Parathyroid adenoma (tissue), 2 donors: ENCODE measurements at regions not wholly inside any gene's neighbourhood (a gene's known extent, or its start where the extent isn't known, plus 50 kb on each side); places are given as distances from the start of the nearest gene placed in this dataset.

Source experiments
- H2AFZ ChIP-seq: fragments of 300-600 bp; sonication (generic); one replicate; pipeline ENCODE4 v1.7.0; 2017; ENCODE audit warnings: antibody characterized with exemption, mild to moderate bottlenecking
- H3K27ac ChIP-seq: fragments of 300-600 bp; sonication (generic); one replicate; pipeline ENCODE4 v1.7.0; 2017
- H3K27me3 ChIP-seq: fragments of 300-600 bp; sonication (generic); one replicate; pipeline ENCODE4 v1.7.0; 2017; ENCODE audit warnings: low read length; ENCODE audit not compliant: control insufficient read depth, insufficient read depth
- H3K36me3 ChIP-seq: fragments of 300-600 bp; sonication (generic); one replicate; pipeline ENCODE4 v1.7.0; 2017; ENCODE audit warnings: low read length; ENCODE audit not compliant: control insufficient read depth, insufficient read depth
- H3K4me1 ChIP-seq: fragments of 300-600 bp; sonication (generic); one replicate; pipeline ENCODE4 v1.7.0; 2017; ENCODE audit warnings: control low read depth
- H3K4me2 ChIP-seq: fragments of 300-600 bp; sonication (generic); one replicate; pipeline ENCODE4 v1.7.0; 2017; ENCODE audit warnings: low read length
- H3K4me3 ChIP-seq: fragments of 300-600 bp; sonication (generic); one replicate; pipeline ENCODE4 v1.7.0; 2017; ENCODE audit warnings: low read depth, low read length
- H3K79me2 ChIP-seq: fragments of 300-600 bp; sonication (generic); one replicate; pipeline ENCODE4 v1.7.0; 2017; ENCODE audit warnings: control low read depth
- H3K9ac ChIP-seq: fragments of 300-600 bp; sonication (generic); one replicate; pipeline ENCODE4 v1.7.0; 2017; ENCODE audit warnings: mild to moderate bottlenecking
- H3K9me3 ChIP-seq: fragments of 300-600 bp; sonication (generic); one replicate; pipeline ENCODE4 v1.7.0; 2017; ENCODE audit warnings: low read length; ENCODE audit not compliant: control insufficient read depth
- TF ChIP-seq, protein P1 (sequence below): fragments of 300-600 bp; sonication (generic); IDR thresholded peaks from one replicate; pipeline ENCODE4 v1.7.0; 2017; ENCODE audit warnings: antibody characterized with exemption, mild to moderate bottlenecking
- donor health status: primary hyperparathyroidism.

DNA sequence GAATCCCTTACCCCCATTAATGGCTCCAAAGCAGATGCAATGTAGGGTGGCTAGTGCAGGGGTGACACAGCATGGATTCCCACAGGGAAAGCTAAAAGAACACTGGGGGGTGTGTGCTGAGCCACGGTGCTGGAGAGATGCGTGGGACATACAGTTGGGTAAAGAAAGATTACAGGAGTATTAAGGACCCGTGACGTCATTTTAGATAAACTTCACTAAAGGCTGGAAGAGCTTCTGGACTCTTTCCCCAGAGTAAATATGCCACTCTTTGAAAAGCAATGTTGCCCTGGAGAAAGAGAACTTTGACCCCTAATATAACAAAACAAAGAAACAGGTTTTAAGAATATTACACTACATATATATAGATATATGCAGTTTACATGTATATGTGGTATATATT is 481.5 kb upstream of the VSTM2A start:
- H3K36me3 ChIP-seq, result no peaks in the 10 kb centered on the region
- no peak overlapping the region for H3K4me2 ChIP-seq
- H3K4me3 ChIP-seq, result no peak overlapping the region
- no peaks in the 10 kb centered on the region for H3K9me3 ChIP-seq
- no peaks in the 10 kb centered on the region for H3K27me3 ChIP-seq
- TF ChIP-seq, protein P1, sequence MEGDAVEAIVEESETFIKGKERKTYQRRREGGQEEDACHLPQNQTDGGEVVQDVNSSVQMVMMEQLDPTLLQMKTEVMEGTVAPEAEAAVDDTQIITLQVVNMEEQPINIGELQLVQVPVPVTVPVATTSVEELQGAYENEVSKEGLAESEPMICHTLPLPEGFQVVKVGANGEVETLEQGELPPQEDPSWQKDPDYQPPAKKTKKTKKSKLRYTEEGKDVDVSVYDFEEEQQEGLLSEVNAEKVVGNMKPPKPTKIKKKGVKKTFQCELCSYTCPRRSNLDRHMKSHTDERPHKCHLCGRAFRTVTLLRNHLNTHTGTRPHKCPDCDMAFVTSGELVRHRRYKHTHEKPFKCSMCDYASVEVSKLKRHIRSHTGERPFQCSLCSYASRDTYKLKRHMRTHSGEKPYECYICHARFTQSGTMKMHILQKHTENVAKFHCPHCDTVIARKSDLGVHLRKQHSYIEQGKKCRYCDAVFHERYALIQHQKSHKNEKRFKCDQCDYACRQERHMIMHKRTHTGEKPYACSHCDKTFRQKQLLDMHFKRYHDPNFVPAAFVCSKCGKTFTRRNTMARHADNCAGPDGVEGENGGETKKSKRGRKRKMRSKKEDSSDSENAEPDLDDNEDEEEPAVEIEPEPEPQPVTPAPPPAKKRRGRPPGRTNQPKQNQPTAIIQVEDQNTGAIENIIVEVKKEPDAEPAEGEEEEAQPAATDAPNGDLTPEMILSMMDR, result no peak
- no peak overlapping the region for H3K27ac ChIP-seq
- H3K9ac ChIP-seq, result no peak overlapping the region
- no peaks in the 10 kb centered on the region for H3K79me2 ChIP-seq
- H2AFZ ChIP-seq, result no peak overlapping the region
- H3K4me1 ChIP-seq, result no peaks in the 10 kb centered on the region

DNA sequence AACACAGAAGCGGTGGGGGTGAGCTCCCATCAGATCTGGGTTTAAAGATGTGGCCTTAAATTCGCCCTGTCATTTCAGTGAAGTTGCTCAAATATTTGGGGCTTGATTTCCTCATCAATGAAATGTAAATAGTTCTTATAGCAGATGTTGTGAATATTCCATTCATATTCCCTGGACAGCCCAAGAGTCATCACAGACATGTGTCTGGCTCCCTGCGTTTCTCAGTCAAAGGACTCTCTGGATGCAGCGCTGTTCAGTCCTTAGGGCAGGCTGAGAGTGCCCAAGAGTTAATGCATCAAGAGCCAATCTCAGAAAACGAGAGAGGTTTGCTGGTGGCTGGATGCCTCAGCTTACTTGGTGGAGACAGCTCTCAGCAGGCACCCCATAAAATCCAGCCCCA is 475.5 kb upstream of the VSTM2A start:
- Histone ChIP-seq H3K4me3 (no peak overlapping the region), H3K27me3 (no peaks in the 10 kb centered on the region), H3K36me3 (no peaks in the 10 kb centered on the region), H3K4me2 (no peak overlapping the region), H3K9ac (no peak overlapping the region), H3K79me2 (no peaks in the 10 kb centered on the region), H2AFZ (no peak overlapping the region), H3K9me3 (no peaks in the 10 kb centered on the region), H3K27ac (no peak overlapping the region), H3K4me1 (no peaks in the 10 kb centered on the region)
- TF ChIP-seq, protein P1, result no peak

DNA sequence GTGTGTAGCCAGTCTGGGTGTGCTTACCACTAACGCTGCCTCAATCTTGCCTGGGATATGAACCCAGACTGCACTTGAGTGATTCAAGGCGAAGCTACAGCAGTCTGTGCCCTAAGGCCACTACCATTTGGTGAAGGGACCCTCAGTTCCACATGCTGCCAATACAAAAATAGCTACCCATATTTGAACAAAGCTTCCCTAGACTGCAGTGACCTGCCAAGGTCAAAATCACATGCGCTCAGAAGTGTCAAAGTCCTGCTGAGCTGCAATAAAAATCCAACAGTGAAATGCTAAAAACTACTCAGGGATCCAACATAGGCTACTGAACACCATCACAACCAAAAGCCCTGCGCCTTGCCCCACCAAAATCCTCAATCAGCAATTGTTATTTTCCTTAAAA is 472.3 kb upstream of the VSTM2A start:
- Histone ChIP-seq H3K4me1 (no peaks in the 10 kb centered on the region), H3K4me2 (no peak overlapping the region), H3K9me3 (no peaks in the 10 kb centered on the region), H3K27me3 (no peaks in the 10 kb centered on the region), H3K4me3 (no peak overlapping the region), H3K36me3 (no peaks in the 10 kb centered on the region), H3K9ac (no peak overlapping the region), H3K27ac (no peak overlapping the region), H2AFZ (no peak overlapping the region), H3K79me2 (no peaks in the 10 kb centered on the region)
- TF ChIP-seq, protein P1, result no peak

DNA sequence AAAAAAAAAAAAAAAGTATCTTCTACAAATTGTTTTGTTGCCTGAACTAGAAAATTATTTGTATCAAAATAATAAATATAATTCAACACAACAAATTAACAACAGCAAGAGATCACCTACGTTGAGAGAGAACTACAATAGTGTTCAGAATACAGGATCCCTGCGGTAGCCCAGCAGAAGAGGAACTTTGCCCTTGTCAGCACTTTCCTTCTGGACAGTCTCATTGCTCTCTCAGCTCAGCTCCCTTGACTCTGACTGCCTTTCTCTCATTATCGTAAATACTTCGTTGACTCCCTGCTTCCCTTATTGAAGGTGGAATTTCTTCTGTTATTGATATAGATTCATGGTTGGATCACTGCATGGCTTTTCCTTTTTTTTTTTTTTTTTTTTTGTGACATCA is 469.5 kb upstream of the VSTM2A start:
- Histone ChIP-seq H3K4me3 (no peak overlapping the region), H3K9ac (no peak overlapping the region), H3K79me2 (no peaks in the 10 kb centered on the region), H3K4me1 (peaks cover 3% of the 10 kb centered on the region), H3K27me3 (no peaks in the 10 kb centered on the region), H3K27ac (no peak overlapping the region), H3K9me3 (no peaks in the 10 kb centered on the region), H3K36me3 (no peaks in the 10 kb centered on the region), H3K4me2 (no peak overlapping the region), H2AFZ (no peak overlapping the region)
- TF ChIP-seq, protein P1, result no peak

DNA sequence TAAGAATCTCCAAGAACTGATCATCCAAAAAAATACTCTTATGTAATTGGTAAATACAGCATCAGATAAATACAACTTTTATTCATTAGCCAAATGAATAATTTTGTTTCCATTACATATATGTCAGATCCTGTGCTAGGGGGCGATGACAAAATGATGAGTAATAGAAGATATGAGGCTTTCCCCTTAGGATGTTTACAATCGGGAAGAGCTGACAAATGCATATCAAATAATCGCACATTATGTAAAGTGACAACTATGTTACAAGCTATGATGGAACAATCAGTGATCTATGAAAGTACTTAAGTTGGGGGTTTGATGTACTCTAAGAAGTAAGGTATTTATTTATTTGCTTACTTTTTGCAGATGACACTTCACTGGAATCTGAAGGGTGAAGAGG is 465.6 kb upstream of the VSTM2A start:
- H3K4me1 ChIP-seq, result peaks cover 3% of the 10 kb centered on the region

More for the DNA sequence above, 465.6 kb upstream of the VSTM2A start:
- H3K9me3 ChIP-seq, result no peaks in the 10 kb centered on the region
- no peaks in the 10 kb centered on the region for H3K36me3 ChIP-seq
- no peak overlapping the region for H3K27ac ChIP-seq
- TF ChIP-seq, protein P1, result no peak
- no peaks in the 10 kb centered on the region for H3K79me2 ChIP-seq
- H2AFZ ChIP-seq, result no peak overlapping the region
- H3K4me3 ChIP-seq, result no peak overlapping the region
- H3K4me2 ChIP-seq, result peak overlapping the region; percentile 52
- no peak overlapping the region for H3K9ac ChIP-seq
- H3K27me3 ChIP-seq, result no peaks in the 10 kb centered on the region
